Adipocyte (in vitro differentiated cells): ENCODE measurements at regions not wholly inside any gene's neighbourhood (a gene's known extent, or its start where the extent isn't known, plus 50 kb on each side); places are given as distances from the start of the nearest gene placed in this dataset.

ENCODE experiments used
- DNase-seq: peaks from one replicate; pipeline ENCODE4 v3.0.0-alpha.2; 2015; ENCODE audit warnings: low read depth
- H3K27me3 ChIP-seq: replicated peaks from 2 replicates; pipeline ENCODE4 v1.7.0; 2013; ENCODE audit warnings: mild to moderate bottlenecking, low read length, moderate library complexity; ENCODE audit not compliant: control insufficient read depth, insufficient read depth
- H3K36me3 ChIP-seq: 2 replicates; pipeline ENCODE4 v1.7.0; 2013; ENCODE audit warnings: low read length, mild to moderate bottlenecking, moderate library complexity; ENCODE audit not compliant: control insufficient read depth, insufficient read depth, severe bottlenecking
- H3K4me1 ChIP-seq: 2 replicates; pipeline ENCODE4 v1.7.0; 2013; ENCODE audit warnings: mild to moderate bottlenecking, low read length, moderate library complexity; ENCODE audit not compliant: control insufficient read depth, insufficient read depth
- H3K4me3 ChIP-seq: 2 replicates; pipeline ENCODE4 v1.7.0; 2013; ENCODE audit warnings: mild to moderate bottlenecking, low read length, moderate library complexity
- H3K9ac ChIP-seq: 2 replicates; pipeline ENCODE4 v1.7.0; 2013; ENCODE audit warnings: mild to moderate bottlenecking, low read length, moderate library complexity
- H3K9me3 ChIP-seq: 2 replicates; pipeline ENCODE4 v1.7.0; 2013; ENCODE audit warnings: mild to moderate bottlenecking, low read length, moderate library complexity; ENCODE audit not compliant: control insufficient read depth

GRCh38 chr6:91695221-91695620 is 1108.3 kb upstream of the MAP3K7 start:
- no peak for DNase-seq
- H3K9me3 ChIP-seq, result no peaks in the 10 kb centered on the region
- H3K4me1 ChIP-seq, result no peaks in the 10 kb centered on the region
- no peak overlapping the region for H3K4me3 ChIP-seq
- no peak overlapping the region for H3K9ac ChIP-seq
- no peaks in the 10 kb centered on the region for H3K27me3 ChIP-seq
- no peaks in the 10 kb centered on the region for H3K36me3 ChIP-seq

- Histone ChIP-seq H3K4me1 (no peaks in the 10 kb centered on the region), H3K4me3 (no peak overlapping the region), H3K9ac (no peak overlapping the region), H3K27me3 (no peaks in the 10 kb centered on the region), H3K36me3 (no peaks in the 10 kb centered on the region), H3K9me3 (no peaks in the 10 kb centered on the region)
- no peak for DNase-seq
Observed at GRCh38 chr6:91694016-91694654, 1107.3 kb upstream of the MAP3K7 start.

GRCh38 chr6:91691449-91691848 is 1104.6 kb upstream of the MAP3K7 start:
- no peak for DNase-seq
- Histone ChIP-seq H3K36me3 (no peaks in the 10 kb centered on the region), H3K27me3 (no peaks in the 10 kb centered on the region), H3K4me1 (no peaks in the 10 kb centered on the region), H3K9ac (no peak overlapping the region), H3K9me3 (no peaks in the 10 kb centered on the region), H3K4me3 (no peak overlapping the region)

- H3K27me3 ChIP-seq, result no peaks in the 10 kb centered on the region
- H3K9ac ChIP-seq, result no peak overlapping the region
- no peaks in the 10 kb centered on the region for H3K36me3 ChIP-seq
- DNase-seq, result no peak
- no peak overlapping the region for H3K4me3 ChIP-seq
- H3K4me1 ChIP-seq, result no peaks in the 10 kb centered on the region
- no peaks in the 10 kb centered on the region for H3K9me3 ChIP-seq
Observed at GRCh38 chr6:91683240-91683639, 1096.4 kb upstream of the MAP3K7 start.

- no peak for DNase-seq
- Histone ChIP-seq H3K36me3 (no peaks in the 10 kb centered on the region), H3K9ac (no peak overlapping the region), H3K4me1 (no peaks in the 10 kb centered on the region), H3K9me3 (no peaks in the 10 kb centered on the region), H3K4me3 (no peak overlapping the region), H3K27me3 (no peaks in the 10 kb centered on the region)
Observed at GRCh38 chr6:91681296-91681695, 1094.4 kb upstream of the MAP3K7 start.

GRCh38 chr6:91678679-91679446 is 1092.0 kb upstream of the MAP3K7 start:
- Histone ChIP-seq H3K4me1 (no peaks in the 10 kb centered on the region), H3K9ac (no peak overlapping the region), H3K36me3 (no peaks in the 10 kb centered on the region), H3K4me3 (no peak overlapping the region), H3K27me3 (no peaks in the 10 kb centered on the region), H3K9me3 (no peaks in the 10 kb centered on the region)
- no peak for DNase-seq

- no peaks in the 10 kb centered on the region for H3K27me3 ChIP-seq
- no peak overlapping the region for H3K9ac ChIP-seq
- H3K9me3 ChIP-seq, result no peaks in the 10 kb centered on the region
- DNase-seq, result no peak
- H3K4me3 ChIP-seq, result no peak overlapping the region
- no peaks in the 10 kb centered on the region for H3K4me1 ChIP-seq
- no peaks in the 10 kb centered on the region for H3K36me3 ChIP-seq
Observed at GRCh38 chr6:91672201-91672600, 1085.3 kb upstream of the MAP3K7 start.

- no peak overlapping the region for H3K9ac ChIP-seq
- DNase-seq, result no peak
- H3K4me3 ChIP-seq, result no peak overlapping the region
- no peaks in the 10 kb centered on the region for H3K4me1 ChIP-seq
- no peaks in the 10 kb centered on the region for H3K27me3 ChIP-seq
- no peaks in the 10 kb centered on the region for H3K36me3 ChIP-seq
- no peaks in the 10 kb centered on the region for H3K9me3 ChIP-seq
Observed at GRCh38 chr6:91669871-91670268, 1083.0 kb upstream of the MAP3K7 start.

GRCh38 chr6:91669154-91669870 is 1082.4 kb upstream of the MAP3K7 start:
- Histone ChIP-seq H3K36me3 (no peaks in the 10 kb centered on the region), H3K4me3 (no peak overlapping the region), H3K9me3 (no peaks in the 10 kb centered on the region), H3K4me1 (no peaks in the 10 kb centered on the region), H3K27me3 (no peaks in the 10 kb centered on the region), H3K9ac (no peak overlapping the region)
- no peak for DNase-seq

- H3K4me1 ChIP-seq, result no peaks in the 10 kb centered on the region
- no peaks in the 10 kb centered on the region for H3K27me3 ChIP-seq
- H3K9ac ChIP-seq, result no peak overlapping the region
- no peak for DNase-seq
- H3K9me3 ChIP-seq, result peaks cover 4% of the 10 kb centered on the region
- no peaks in the 10 kb centered on the region for H3K36me3 ChIP-seq
- no peak overlapping the region for H3K4me3 ChIP-seq
Observed at GRCh38 chr6:91667596-91667995, 1080.7 kb upstream of the MAP3K7 start.

GRCh38 chr6:91664327-91664959 is 1077.6 kb upstream of the MAP3K7 start:
- peaks cover 4% of the 10 kb centered on the region for H3K9me3 ChIP-seq
- H3K9ac ChIP-seq, result no peak overlapping the region
- no peaks in the 10 kb centered on the region for H3K4me1 ChIP-seq
- H3K36me3 ChIP-seq, result no peaks in the 10 kb centered on the region
- no peaks in the 10 kb centered on the region for H3K27me3 ChIP-seq
- no peak overlapping the region for H3K4me3 ChIP-seq
- no peak for DNase-seq
